C4-2B (cell line): ENCODE measurements at regions not wholly inside any gene's neighbourhood (a gene's known extent, or its start where the extent isn't known, plus 50 kb on each side); places are given as distances from the start of the nearest gene placed in this dataset.

Experiments
- H3K27ac ChIP-seq: fragments of 450-650 bp; 2 replicates; pipeline ENCODE4 v1.5.1; 2017
- ZFX ChIP-seq: fragments of 450-650 bp; IDR thresholded peaks from 2 replicates; pipeline ENCODE4 v1.6.1; 2017
- TF ChIP-seq, protein P1 (sequence below): fragments of 450-650 bp; conservative IDR thresholded peaks from 2 replicates; pipeline ENCODE4 v1.5.1; 2017; ENCODE audit warnings: mild to moderate bottlenecking

DNA sequence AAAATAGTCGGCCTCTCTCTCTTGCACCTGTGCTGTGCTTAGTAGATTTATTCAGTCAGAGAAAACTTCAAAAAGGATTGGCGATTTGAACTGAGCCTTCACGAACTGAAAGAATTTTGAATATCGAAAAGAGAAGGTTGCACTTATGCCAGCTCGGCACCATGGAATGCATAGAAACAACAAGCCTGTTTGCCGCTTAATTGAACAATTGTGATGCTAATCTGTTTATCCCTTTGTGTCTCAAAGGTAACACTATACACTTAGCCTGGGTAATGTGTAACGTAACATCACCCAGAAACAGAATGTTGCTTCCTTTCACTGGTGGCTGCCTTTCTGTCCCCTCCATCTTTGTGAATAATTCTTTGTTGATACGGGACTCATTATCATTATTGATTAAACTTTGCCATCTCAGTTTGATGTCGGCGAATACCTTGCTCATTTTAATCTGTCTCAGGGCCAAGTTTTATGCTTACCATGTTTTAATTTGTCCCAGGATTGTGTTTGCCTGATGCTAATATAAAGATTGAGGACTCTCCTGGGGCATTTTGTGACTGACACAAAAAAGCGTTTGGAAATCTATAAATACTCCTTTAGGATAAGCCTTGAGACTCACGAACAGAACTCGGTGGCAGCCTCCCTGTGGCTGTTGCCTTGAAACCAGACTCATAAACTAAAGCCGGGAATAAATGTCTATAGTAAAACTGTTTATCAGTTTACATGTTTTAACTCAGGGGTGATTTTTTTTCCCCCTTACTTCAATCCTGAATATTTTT lies 400.5 kb downstream of the RAPGEF2 start:
- TF ChIP-seq ZFX = no peak
- TF ChIP-seq, protein P1, sequence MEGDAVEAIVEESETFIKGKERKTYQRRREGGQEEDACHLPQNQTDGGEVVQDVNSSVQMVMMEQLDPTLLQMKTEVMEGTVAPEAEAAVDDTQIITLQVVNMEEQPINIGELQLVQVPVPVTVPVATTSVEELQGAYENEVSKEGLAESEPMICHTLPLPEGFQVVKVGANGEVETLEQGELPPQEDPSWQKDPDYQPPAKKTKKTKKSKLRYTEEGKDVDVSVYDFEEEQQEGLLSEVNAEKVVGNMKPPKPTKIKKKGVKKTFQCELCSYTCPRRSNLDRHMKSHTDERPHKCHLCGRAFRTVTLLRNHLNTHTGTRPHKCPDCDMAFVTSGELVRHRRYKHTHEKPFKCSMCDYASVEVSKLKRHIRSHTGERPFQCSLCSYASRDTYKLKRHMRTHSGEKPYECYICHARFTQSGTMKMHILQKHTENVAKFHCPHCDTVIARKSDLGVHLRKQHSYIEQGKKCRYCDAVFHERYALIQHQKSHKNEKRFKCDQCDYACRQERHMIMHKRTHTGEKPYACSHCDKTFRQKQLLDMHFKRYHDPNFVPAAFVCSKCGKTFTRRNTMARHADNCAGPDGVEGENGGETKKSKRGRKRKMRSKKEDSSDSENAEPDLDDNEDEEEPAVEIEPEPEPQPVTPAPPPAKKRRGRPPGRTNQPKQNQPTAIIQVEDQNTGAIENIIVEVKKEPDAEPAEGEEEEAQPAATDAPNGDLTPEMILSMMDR = no peak
- no peak overlapping the region for H3K27ac ChIP-seq

DNA sequence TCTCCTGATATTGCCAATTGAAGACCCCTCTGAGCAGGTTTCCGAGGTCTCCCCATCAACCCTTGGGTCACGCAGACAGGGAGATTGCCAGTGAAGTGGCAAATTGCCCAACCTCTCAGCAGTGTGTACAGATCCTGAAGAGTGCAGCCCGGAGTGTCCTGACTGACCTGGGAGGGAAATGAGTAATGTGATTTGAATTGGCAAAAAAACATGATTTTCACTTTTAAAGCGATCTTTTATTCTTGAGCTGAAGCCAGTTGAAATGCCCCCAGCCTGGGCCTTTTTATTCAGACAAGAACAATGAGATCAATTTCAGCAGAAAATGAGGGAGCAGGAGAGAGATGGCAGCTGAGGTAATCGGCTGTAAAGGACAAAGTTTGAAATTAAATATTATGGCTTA lies 401.8 kb downstream of the RAPGEF2 start:
- H3K27ac ChIP-seq = no peak overlapping the region
- TF ChIP-seq, protein P1 = no peak
- no peak for TF ChIP-seq ZFX

DNA sequence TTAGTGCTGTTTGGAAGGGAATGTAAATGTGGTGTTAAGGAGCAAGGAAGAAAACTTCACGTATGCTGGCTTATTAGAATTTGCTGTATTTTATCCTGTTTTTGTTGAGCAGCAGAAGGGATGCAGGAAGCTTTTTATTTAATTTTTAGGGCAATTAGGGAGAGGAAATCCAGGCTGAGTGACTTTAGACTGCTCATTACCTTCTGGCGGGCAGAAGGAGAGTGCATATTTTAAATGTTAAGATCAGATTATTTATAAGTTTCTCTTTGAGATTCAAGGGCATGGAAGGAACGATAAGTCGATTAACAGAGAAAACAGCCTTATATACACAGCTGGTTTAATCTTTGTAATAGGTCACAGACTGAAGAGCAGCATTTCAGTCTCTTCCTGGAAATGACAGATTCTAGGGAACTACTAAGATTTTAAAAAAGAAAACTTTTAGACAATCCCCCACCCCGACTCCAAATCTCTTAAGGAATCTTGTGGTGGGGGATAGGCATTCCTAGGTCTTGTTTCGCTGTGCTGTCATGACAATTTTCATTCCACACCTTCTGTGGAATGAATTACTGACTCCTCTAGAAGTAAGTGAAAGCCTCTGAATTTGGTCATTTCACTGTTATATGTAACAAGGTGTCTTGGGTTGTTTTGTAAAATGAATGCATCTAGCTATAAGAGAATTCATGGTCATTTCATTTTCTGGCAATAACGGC lies 402.5 kb downstream of the RAPGEF2 start:
- TF ChIP-seq, protein P1 = no peak
- no peak for TF ChIP-seq ZFX
- no peak overlapping the region for H3K27ac ChIP-seq

DNA sequence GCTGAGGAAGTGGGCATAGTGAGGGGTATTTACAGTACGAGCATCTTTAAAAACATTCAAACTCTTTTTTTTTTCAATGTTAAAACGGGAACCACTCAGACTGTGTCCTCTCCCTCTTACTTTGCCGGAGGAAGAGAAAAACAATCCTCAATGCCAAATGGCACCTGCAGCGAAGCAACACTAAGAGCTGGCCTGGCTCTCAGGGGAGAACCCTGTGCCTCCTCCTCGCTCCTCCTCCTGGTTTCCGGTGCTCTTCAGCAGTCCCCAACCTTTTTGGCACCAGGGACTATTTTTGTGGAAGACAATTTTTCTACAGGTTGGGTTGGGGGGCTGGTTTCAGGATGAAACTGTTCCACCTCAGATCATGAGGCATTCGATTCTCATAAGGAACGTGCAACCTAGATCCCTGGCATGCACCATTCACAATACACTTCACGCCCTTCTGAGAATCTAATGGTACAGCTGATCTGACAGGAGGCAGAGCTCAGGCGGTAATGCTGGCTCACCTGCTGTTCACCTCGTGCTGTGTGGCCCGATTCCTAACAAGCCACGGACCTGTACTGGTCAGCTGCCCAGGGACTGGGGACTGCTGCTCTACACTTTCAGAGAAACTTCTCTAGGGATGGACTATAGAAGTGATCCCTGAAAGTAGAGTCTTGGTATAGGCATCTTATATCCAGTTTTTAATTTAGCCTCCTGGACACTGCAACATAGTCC lies 404.1 kb downstream of the RAPGEF2 start:
- no peak for TF ChIP-seq ZFX
- TF ChIP-seq, protein P1 = no peak
- H3K27ac ChIP-seq = no peak overlapping the region

DNA sequence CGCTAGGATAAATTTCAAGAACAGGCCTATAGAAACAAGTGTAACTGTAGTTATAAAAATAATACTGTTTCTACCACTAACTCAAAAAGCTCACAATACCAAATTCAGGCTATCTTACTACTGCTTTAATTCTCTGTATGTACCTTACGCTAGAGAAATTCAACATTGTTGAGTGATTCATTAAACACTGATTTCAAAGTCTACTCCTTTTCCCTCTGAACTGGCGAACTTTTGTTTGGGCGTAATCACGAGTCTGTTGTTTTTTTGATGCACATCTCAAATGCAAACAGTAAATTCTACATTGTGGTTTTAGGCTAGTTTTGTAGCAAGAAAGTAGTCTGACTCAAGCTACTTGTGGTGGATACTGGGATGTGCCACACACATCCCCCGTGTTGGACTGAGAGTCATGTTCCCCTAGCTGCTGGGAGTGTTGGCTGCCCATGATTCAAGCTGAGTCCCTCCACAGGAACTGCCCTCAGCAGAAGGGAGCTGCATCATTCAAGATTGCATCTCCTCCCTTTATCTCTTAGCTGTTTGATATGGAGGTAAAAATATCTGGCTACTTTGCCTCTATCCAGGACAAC lies 406.1 kb downstream of the RAPGEF2 start:
- no peak overlapping the region for H3K27ac ChIP-seq
- no peak for TF ChIP-seq ZFX
- TF ChIP-seq, protein P1 = no peak

DNA sequence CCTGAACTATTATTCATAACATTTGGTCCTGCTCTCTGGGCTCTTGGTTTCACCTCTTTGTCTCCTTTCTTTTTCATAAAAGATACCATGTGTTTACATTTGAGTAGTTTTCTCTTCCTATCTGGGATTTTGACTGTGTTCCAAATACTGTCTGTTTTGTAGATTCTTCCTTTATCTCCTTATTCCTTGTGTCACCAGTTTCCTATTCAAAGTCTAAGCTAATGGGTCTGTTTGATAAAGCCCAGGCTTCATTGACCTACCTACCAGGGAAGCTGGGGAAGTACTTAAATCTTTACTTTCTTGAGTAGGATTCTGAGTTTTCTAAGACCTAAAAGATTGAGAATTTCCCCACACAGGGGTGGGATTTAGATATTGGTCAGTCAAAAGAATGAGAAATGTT lies 409.5 kb downstream of the RAPGEF2 start:
- TF ChIP-seq, protein P1 = no peak
- no peak for TF ChIP-seq ZFX
- no peak overlapping the region for H3K27ac ChIP-seq
